GM19035 (cell line): ENCODE measurements at regions not wholly inside any gene's neighbourhood (a gene's known extent, or its start where the extent isn't known, plus 50 kb on each side); places are given as distances from the start of the nearest gene placed in this dataset.
A peak's percentile ranks its signal among the peaks of the same experiment; 100 is the strongest.
"Not testable (repeated sequence)": the region's sequence is repeated elsewhere in the genome, so short reads cannot be mapped to it uniquely, and the experiment has no call there.

Experiments used
- ATAC-seq: cut with Tn5 transposase; IDR thresholded peaks from one replicate; pipeline ENCODE4 v1.9.1; 2021; ENCODE audit not compliant: unreplicated experiment

GRCh38 chr4:84031401-84031800 lies 467.7 kb downstream of the NKX6-1 start:
- ATAC-seq: peak; percentile 44

DNA sequence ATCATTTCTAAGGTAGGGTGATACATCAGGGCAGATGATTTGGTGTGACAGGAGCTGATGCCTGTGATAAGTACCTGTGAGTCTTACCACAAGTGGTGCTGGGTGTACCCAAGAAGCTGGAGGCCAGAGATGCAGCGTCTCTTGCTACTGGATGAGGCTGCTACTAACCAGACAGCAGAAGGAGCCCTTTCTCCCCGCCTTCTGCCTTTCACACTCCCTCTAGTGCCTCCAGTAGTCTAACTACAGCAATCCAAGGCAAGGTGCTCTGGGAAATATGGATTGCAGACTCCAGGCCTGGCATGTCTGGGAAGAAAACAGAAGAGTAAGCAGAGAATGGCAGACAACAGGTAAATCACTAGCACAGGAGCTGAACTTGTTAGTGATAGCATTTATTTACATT lies 470.8 kb downstream of the NKX6-1 start:
- ATAC-seq: no peak

GRCh38 chr4:84024405-84024804 lies 474.7 kb downstream of the NKX6-1 start:
- ATAC-seq: no peak

- ATAC-seq: no peak
Measured at GRCh38 chr4:84022564-84022963, 476.5 kb downstream of the NKX6-1 start.

DNA sequence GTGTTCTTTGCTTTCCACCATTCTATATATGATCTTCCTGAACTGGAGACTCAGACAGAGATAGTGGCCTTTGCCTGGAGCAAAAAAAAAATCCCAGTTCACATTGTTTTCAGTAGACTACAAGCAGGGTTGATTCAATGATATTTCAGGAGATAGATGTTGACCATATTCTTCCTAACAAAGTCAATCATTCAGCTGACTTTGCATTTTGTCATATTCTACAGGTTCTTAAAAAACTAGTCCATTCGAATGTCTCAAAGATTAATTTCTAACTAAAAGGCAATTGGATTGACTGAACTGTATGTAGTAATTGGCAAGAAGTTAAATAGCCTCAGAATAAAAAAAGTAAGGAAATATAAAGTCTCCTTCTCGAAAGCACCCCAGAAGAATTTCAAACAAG lies 479.5 kb downstream of the NKX6-1 start:
- ATAC-seq: no peak

DNA sequence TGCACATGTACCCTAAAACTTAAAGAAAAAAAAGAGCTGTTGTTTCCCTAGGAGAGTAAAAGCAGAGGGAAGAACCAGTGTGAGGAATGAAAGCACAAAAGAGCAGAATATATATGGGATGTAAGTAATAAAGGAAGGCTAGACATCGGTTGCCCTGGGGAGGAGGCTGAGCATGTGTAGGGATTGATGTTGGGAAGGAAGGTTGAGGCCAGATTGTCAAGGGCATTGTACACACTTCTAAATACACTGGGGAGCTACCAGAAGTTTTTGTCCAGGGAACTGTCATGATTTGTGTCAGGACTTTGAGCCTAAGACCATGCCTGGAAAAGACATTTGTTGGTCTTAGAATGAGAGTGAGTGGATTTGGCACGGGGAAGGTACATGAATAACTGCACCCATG lies 467.1 kb downstream of the GPAT3 start:
- no peak for ATAC-seq

GRCh38 chr4:84001876-84002569 lies 466.1 kb downstream of the GPAT3 start:
- ATAC-seq: no peak

DNA sequence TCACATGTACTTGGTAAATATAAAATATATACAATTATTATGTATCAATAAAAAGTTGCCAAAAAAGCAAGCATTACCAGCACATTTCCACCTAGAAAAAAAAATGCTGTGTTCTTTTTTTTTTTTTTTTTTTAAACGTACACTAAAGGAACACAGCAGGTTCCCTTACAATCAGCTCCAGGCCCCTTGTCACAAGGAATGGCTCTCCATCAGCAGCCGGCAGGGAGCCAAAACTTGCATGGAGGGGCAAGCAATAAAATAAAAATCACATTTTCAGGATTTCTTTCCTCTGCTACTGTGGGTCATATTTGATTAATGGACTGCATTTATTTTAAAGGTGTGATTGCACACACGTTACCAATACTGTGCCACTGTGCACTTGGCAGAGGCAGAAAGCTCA lies 460.3 kb downstream of the GPAT3 start:
- no peak for ATAC-seq

GRCh38 chr4:83993774-83994173 lies 457.9 kb downstream of the GPAT3 start:
- ATAC-seq: no peak

GRCh38 chr4:83989835-83990234 lies 453.9 kb downstream of the GPAT3 start:
- no peak for ATAC-seq

- ATAC-seq: no peak
Measured at GRCh38 chr4:83981156-83981555, 445.2 kb downstream of the GPAT3 start.

GRCh38 chr4:83979773-83980172 lies 443.9 kb downstream of the GPAT3 start:
- no peak for ATAC-seq

DNA sequence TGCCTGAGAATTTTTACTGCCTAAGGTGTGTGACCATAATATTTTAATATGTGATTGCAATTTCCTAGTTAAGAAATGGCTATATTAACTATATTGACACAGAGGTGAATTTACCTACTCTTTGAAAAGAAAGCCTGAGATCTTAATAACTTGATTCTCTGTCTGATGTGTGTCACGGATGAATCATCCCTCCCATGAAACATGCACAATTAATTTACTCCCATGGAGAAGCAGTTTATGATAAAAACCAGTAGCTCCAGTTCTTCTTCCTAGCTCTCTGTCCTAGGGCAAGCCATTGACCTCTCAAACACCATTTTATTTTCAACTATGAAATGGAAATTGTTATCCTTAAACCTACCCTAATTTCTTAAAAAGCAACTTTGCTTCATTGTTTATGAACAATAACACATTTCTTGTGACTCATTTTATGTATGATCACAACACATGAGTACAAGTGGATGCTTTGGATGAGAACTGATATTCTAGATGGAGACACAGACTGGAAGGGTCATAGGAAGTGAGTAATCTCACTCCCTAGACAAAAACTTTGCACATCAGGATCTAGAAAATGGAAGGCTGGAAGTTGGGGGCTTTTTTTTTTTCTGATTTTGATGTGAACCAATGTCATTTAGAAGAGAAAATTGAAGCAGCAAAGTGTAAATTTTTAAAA lies 438.3 kb downstream of the GPAT3 start:
- no peak for ATAC-seq

GRCh38 chr4:83964996-83965541 lies 429.2 kb downstream of the GPAT3 start:
- no peak for ATAC-seq

DNA sequence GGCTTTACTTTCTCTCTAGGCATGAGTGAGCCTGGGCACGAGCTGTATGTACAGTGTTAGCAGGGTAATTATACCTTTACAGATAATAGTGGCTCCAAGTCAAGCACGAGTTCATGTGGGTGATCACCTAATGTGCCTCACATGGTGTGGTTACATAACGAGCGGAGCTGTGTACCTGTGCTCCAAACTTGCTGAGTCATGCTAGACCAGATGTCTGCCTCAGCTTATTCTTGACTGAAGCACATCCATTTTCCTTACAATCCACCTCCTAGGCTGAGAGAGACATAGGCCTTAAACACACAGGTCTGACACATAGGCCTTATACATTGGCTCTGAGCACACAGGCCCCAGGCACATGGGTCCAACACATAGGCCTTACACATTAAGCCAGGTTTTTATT lies 426.6 kb downstream of the GPAT3 start:
- ATAC-seq: no peak

GRCh38 chr4:83961575-83961974 lies 425.7 kb downstream of the GPAT3 start:
- no peak for ATAC-seq

DNA sequence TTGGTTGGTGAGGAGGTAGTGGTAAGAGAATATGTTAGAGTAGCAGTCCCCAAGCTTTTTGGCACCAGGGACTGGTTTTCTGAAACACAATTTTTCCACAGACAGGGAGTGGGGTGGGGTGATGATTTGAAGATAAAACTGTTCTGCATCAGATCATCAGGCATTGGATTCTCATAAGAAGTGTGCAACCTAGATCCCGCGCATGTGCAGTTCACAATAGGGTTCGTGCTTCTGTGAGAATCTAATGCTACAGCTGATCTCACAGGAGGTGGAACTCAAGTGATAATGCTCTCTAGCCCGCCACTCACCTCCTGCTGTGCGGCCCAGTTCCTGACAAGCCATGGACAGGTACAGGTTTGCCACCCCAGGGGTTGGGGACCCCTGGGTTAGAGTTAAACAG lies 423.3 kb downstream of the GPAT3 start:
- no peak for ATAC-seq

DNA sequence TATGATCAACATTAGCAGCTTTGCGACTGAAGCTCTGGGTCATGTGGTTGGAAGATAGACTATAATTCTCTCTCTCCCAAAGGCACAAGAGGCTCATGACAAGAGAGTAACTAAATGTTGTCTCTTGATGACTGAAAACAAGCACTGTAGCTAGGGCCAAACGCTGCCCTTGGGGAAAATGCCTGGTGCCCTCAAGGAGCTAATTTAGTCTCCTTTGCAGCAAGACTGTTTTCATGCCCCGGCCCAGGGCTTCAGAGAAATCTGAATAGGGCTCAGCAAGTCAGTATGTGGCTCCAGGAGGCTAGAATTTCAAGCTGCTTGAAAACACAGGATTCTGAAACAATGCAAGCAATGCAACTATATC lies 411.9 kb downstream of the GPAT3 start:
- no peak for ATAC-seq

- ATAC-seq: no peak
Measured at GRCh38 chr4:83947125-83947829, 411.4 kb downstream of the GPAT3 start.

- not testable (repeated sequence) for ATAC-seq
Measured at GRCh38 chr4:83943691-83944090, 407.8 kb downstream of the GPAT3 start.

DNA sequence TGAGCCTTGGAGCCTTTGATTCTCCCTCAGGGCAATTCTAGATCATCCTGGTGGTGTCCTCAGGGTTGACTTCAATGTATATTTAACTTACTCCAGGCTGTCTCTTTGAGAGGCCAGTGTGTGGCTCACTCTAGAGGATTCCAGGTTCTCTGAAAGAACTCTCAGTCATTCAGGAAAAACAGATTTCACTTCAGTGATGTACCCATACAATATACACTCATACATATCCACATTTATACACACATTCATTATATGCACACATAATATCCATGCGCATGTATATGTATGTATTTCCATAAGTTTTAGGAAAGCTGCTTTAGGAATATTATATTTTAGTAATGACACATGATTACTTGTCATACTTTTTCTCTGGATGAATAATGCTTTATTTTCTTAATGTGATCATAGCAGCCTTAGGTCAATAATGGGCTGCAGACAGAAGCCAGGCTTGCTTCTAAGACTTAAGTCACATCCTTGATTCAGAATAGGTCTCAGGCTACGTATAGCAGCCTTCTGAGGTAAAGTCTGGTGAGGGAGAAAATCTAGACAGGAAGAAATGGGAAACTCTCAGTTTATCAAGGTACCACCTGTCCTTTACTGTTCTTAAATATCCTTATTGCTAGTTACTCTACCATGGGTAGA lies 397.0 kb downstream of the GPAT3 start:
- no peak for ATAC-seq
